ENCODE measurements at regions not wholly inside any gene's neighbourhood (a gene's known extent, or its start where the extent isn't known, plus 50 kb on each side); places are given as distances from the start of the nearest gene placed in this dataset.

- H3K27me3 ChIP-seq (ENCODE audit: low read depth, low read length), result peaks cover 20% of the 10 kb centered on the region; the same call in 1 of the 2 replicates
- H3K9me3 ChIP-seq (ENCODE audit: insufficient read depth, low read length), result no peaks in the 10 kb centered on the region
- H3K4me3 ChIP-seq (ENCODE audit: low read length), result no peak overlapping the region
- H2AFZ ChIP-seq (ENCODE audit: low read depth, low read length), result no peak overlapping the region
- H3K4me1 ChIP-seq (ENCODE audit: low read length), result no peaks in the 10 kb centered on the region
- H3K79me2 ChIP-seq (ENCODE audit: low read length), result no peaks in the 10 kb centered on the region
- no peaks in the 10 kb centered on the region for H3K36me3 ChIP-seq (replicated peaks; ENCODE audit: low read depth, low read length)
- H3K9ac ChIP-seq (ENCODE audit: low read length), result no peak overlapping the region
- no peak overlapping the region for H3K27ac ChIP-seq (ENCODE audit: low read length)
- TF ChIP-seq CTCF (IDR thresholded peaks at IDR 0.05; ENCODE audit: low read depth, low read length), result no peak
- no peak for TF ChIP-seq EZH2phosphoT487 (IDR thresholded peaks at IDR 0.05; ENCODE audit: low read depth)
- no peaks in the 10 kb centered on the region for H4K20me1 ChIP-seq (ENCODE audit: insufficient read depth, low read length)
- no peak overlapping the region for H3K4me2 ChIP-seq (ENCODE audit: low read length)
Observed at GRCh38 chr2:45259547-45260160, 250.4 kb upstream of the SIX2 start.

GRCh38 chr2:45259138-45259537 is 249.9 kb upstream of the SIX2 start:
- H2AFZ ChIP-seq (ENCODE audit: low read depth, low read length), result no peak overlapping the region
- no peaks in the 10 kb centered on the region for H3K4me1 ChIP-seq (ENCODE audit: low read length)
- TF ChIP-seq CTCF (IDR thresholded peaks at IDR 0.05; ENCODE audit: low read depth, low read length), result no peak
- no peak for TF ChIP-seq EZH2phosphoT487 (IDR thresholded peaks at IDR 0.05; ENCODE audit: low read depth)
- H4K20me1 ChIP-seq (ENCODE audit: insufficient read depth, low read length), result no peaks in the 10 kb centered on the region
- peaks cover 15% of the 10 kb centered on the region; the same call in 1 of the 2 replicates for H3K27me3 ChIP-seq (ENCODE audit: low read depth, low read length)
- H3K9ac ChIP-seq (ENCODE audit: low read length), result no peak overlapping the region
- no peaks in the 10 kb centered on the region for H3K9me3 ChIP-seq (ENCODE audit: insufficient read depth, low read length)
- H3K27ac ChIP-seq (ENCODE audit: low read length), result no peak overlapping the region
- no peak overlapping the region for H3K4me3 ChIP-seq (ENCODE audit: low read length)
- H3K36me3 ChIP-seq (replicated peaks; ENCODE audit: low read depth, low read length), result no peaks in the 10 kb centered on the region
- no peaks in the 10 kb centered on the region for H3K79me2 ChIP-seq (ENCODE audit: low read length)
- no peak overlapping the region for H3K4me2 ChIP-seq (ENCODE audit: low read length)

- TF ChIP-seq EZH2phosphoT487 (IDR thresholded peaks at IDR 0.05; ENCODE audit: low read depth) (no peak), CTCF (IDR thresholded peaks at IDR 0.05; ENCODE audit: low read depth, low read length) (no peak)
Observed at GRCh38 chr2:45258311-45258710, 249.1 kb upstream of the SIX2 start.

GRCh38 chr2:45257820-45258219 is 248.6 kb upstream of the SIX2 start:
- peaks cover 2% of the 10 kb centered on the region; the same call in 1 of the 2 replicates for H3K27me3 ChIP-seq (ENCODE audit: low read depth, low read length)
- no peak overlapping the region for H3K9ac ChIP-seq (ENCODE audit: low read length)
- no peaks in the 10 kb centered on the region for H3K4me1 ChIP-seq (ENCODE audit: low read length)
- no peaks in the 10 kb centered on the region for H4K20me1 ChIP-seq (ENCODE audit: insufficient read depth, low read length)
- no peak overlapping the region for H3K27ac ChIP-seq (ENCODE audit: low read length)
- H2AFZ ChIP-seq (ENCODE audit: low read depth, low read length), result no peak overlapping the region
- no peaks in the 10 kb centered on the region for H3K9me3 ChIP-seq (ENCODE audit: insufficient read depth, low read length)
- H3K4me3 ChIP-seq (ENCODE audit: low read length), result no peak overlapping the region
- H3K79me2 ChIP-seq (ENCODE audit: low read length), result no peaks in the 10 kb centered on the region
- no peaks in the 10 kb centered on the region for H3K36me3 ChIP-seq (replicated peaks; ENCODE audit: low read depth, low read length)
- no peak overlapping the region for H3K4me2 ChIP-seq (ENCODE audit: low read length)
- TF ChIP-seq CTCF (IDR thresholded peaks at IDR 0.05; ENCODE audit: low read depth, low read length) (no peak), EZH2phosphoT487 (IDR thresholded peaks at IDR 0.05; ENCODE audit: low read depth) (no peak)

More at GRCh38 chr2:45258311-45258710, 249.1 kb upstream of the SIX2 start:
- Histone ChIP-seq H3K36me3 (replicated peaks; ENCODE audit: low read depth, low read length) (no peaks in the 10 kb centered on the region), H3K4me1 (ENCODE audit: low read length) (no peaks in the 10 kb centered on the region), H4K20me1 (ENCODE audit: insufficient read depth, low read length) (no peaks in the 10 kb centered on the region), H3K9me3 (ENCODE audit: insufficient read depth, low read length) (no peaks in the 10 kb centered on the region), H3K9ac (ENCODE audit: low read length) (no peak overlapping the region), H3K27me3 (ENCODE audit: low read depth, low read length) (peaks cover 7% of the 10 kb centered on the region; the same call in 1 of the 2 replicates), H3K4me2 (ENCODE audit: low read length) (no peak overlapping the region), H3K27ac (ENCODE audit: low read length) (no peak overlapping the region), H2AFZ (ENCODE audit: low read depth, low read length) (no peak overlapping the region), H3K79me2 (ENCODE audit: low read length) (no peaks in the 10 kb centered on the region), H3K4me3 (ENCODE audit: low read length) (no peak overlapping the region)
